ENCODE measurements at regions not wholly inside any gene's neighbourhood (a gene's known extent, or its start where the extent isn't known, plus 50 kb on each side); places are given as distances from the start of the nearest gene placed in this dataset.

- no peaks in the 10 kb centered on the region for H3K9me3 ChIP-seq
- H3K36me3 ChIP-seq: no peaks in the 10 kb centered on the region
- peak overlapping the region in 1 of 2 donors; percentile 19 for H3K27ac ChIP-seq
- H3K4me1 ChIP-seq: peaks cover 0 to 13% (median 5%) of the 10 kb centered on the region in 4 donors
- H3K27me3 ChIP-seq: no peaks in the 10 kb centered on the region
- no peak for TF ChIP-seq CTCF (IDR thresholded peaks at IDR 0.05)
- peak overlapping the region; percentile 46 to 58 for H3K4me3 ChIP-seq
- intact Hi-C loops (cut with DNase I; ENCODE audit: low total_unique reads): no loop called here
- DNase-seq: peak; percentile 66 to 75
These were observed 101.8 kb downstream of the ESM1 start for GRCh38 chr5:54883374-54884194.

- no peak for DNase-seq
- Histone ChIP-seq H3K27me3 (no peaks in the 10 kb centered on the region), H3K9me3 (no peaks in the 10 kb centered on the region), H3K4me1 (peaks cover 0 to 13% (median 5%) of the 10 kb centered on the region in 4 donors), H3K27ac (peak overlapping the region in 1 of 2 donors; percentile 19), H3K4me3 (peak overlapping the region in 1 of 2 donors; percentile 58), H3K36me3 (no peaks in the 10 kb centered on the region)
- intact Hi-C loops (cut with DNase I; ENCODE audit: low total_unique reads): no loop called here
- TF ChIP-seq CTCF (IDR thresholded peaks at IDR 0.05): no peak
These were observed 102.6 kb downstream of the ESM1 start for GRCh38 chr5:54882841-54883240.

GRCh38 chr5:54882101-54882500 lies 103.3 kb downstream of the ESM1 start:
- no peak overlapping the region for H3K27ac ChIP-seq
- intact Hi-C loops (cut with DNase I; ENCODE audit: low total_unique reads): no loop called here
- H3K9me3 ChIP-seq: no peaks in the 10 kb centered on the region
- H3K27me3 ChIP-seq: no peaks in the 10 kb centered on the region
- no peak for TF ChIP-seq CTCF (IDR thresholded peaks at IDR 0.05)
- no peak for DNase-seq
- H3K36me3 ChIP-seq: no peaks in the 10 kb centered on the region
- no peak overlapping the region for H3K4me3 ChIP-seq
- H3K4me1 ChIP-seq: peaks cover 0 to 13% (median 5%) of the 10 kb centered on the region in 4 donors

GRCh38 chr5:54881286-54882005 lies 103.9 kb downstream of the ESM1 start:
- intact Hi-C loops (cut with DNase I; ENCODE audit: low total_unique reads): no loop called here
- Histone ChIP-seq H3K27ac (no peak overlapping the region), H3K4me1 (peaks cover 0 to 13% (median 5%) of the 10 kb centered on the region in 4 donors), H3K36me3 (no peaks in the 10 kb centered on the region), H3K9me3 (no peaks in the 10 kb centered on the region), H3K27me3 (no peaks in the 10 kb centered on the region), H3K4me3 (no peak overlapping the region)
- DNase-seq: no peak
- TF ChIP-seq CTCF (IDR thresholded peaks at IDR 0.05): no peak

- DNase-seq: no peak
- no peak for TF ChIP-seq CTCF (IDR thresholded peaks at IDR 0.05)
- no peak overlapping the region for H3K4me3 ChIP-seq
- H3K4me1 ChIP-seq: peaks cover 0 to 7% (median 1%) of the 10 kb centered on the region in 4 donors
- H3K36me3 ChIP-seq: no peaks in the 10 kb centered on the region
- intact Hi-C loops (cut with DNase I; ENCODE audit: low total_unique reads): no loop called here
- no peaks in the 10 kb centered on the region for H3K27me3 ChIP-seq
- no peak overlapping the region for H3K27ac ChIP-seq
- H3K9me3 ChIP-seq: no peaks in the 10 kb centered on the region
These were observed 108.4 kb downstream of the ESM1 start for GRCh38 chr5:54876976-54877375.
